ENCODE measurements at regions not wholly inside any gene's neighbourhood (a gene's known extent, or its start where the extent isn't known, plus 50 kb on each side); places are given as distances from the start of the nearest gene placed in this dataset.

- TF ChIP-seq ELF4 (CRISPR knock-in tag; IDR thresholded peaks at IDR 0.05) (no peak), ZNF146 (CRISPR knock-in tag; IDR thresholded peaks at IDR 0.05; ENCODE audit: unreplicated experiment) (no peak), CREB3L1 (IDR thresholded peaks at IDR 0.05; ENCODE audit: borderline replicate concordance, low read depth) (no peak), ZNF609 (CRISPR knock-in tag; IDR thresholded peaks at IDR 0.05; ENCODE audit: borderline replicate concordance) (no peak), ZBTB12 (CRISPR knock-in tag; IDR thresholded peaks at IDR 0.05) (no peak), ESRRB (CRISPR knock-in tag; IDR thresholded peaks at IDR 0.05; ENCODE audit: borderline replicate concordance) (no peak), STAT6 (CRISPR knock-in tag; IDR thresholded peaks at IDR 0.05) (no peak), CAMTA2 (CRISPR knock-in tag; conservative IDR thresholded peaks at IDR 0.05) (no peak)
Observed at GRCh38 chr20:50342638-50343102, 152.0 kb downstream of the CEBPB start (continued).

Measured in K562 (cell line).